IMR-90 (cell line): ENCODE measurements at regions not wholly inside any gene's neighbourhood (a gene's known extent, or its start where the extent isn't known, plus 50 kb on each side); places are given as distances from the start of the nearest gene placed in this dataset.
"Not testable (repeated sequence)": the region's sequence is repeated elsewhere in the genome, so short reads cannot be mapped to it uniquely, and the experiment has no call there.

Experiments used
- ATAC-seq: fragments of 200-7000 bp; cut with Tn5 transposase; 2 replicates; pipeline ENCODE4 v1.9.1; 2020; ENCODE audit warnings: low read depth, mild to moderate bottlenecking, moderate library complexity
- BruUV-seq: library from RNA; stranded (reverse); fragments of 400-500 nt; replicated peaks from 2 replicates; lab custom pipeline; 2021; lab: Mats Ljungman, UMichigan
- CTCF ChIA-PET: fragments of 300-600 bp; formaldehyde crosslinking; extraction: SDS; loops from one replicate; lab custom pipeline; 2021; ENCODE audit warnings: antibody characterized with exemption; lab: Yijun Ruan, JAX
- POLR2A ChIA-PET: fragments of 300-600 bp; sonication (Branson Sonifier 250); formaldehyde crosslinking; loops from one replicate; lab custom pipeline; 2022; ENCODE audit warnings: antibody characterized with exemption; ENCODE audit not compliant: unreplicated experiment; lab: Charles Lee
- DNase-seq: peaks from one replicate; pipeline ENCODE4 v3.0.0; 2013
- H2AFZ ChIP-seq: replicated peaks from 2 replicates; pipeline ENCODE3; 2013; ENCODE audit warnings: low read length, mild to moderate bottlenecking; ENCODE audit not compliant: poor library complexity
- H2AK5ac ChIP-seq: 2 replicates; pipeline ENCODE4 v1.6.1; 2013; ENCODE audit warnings: low read depth, low read length, inconsistent platforms
- H2AK9ac ChIP-seq: replicated peaks from 2 replicates; pipeline ENCODE3; 2013; ENCODE audit warnings: mild to moderate bottlenecking, low read depth, low read length, moderate library complexity; ENCODE audit not compliant: poor library complexity
- H2BK120ac ChIP-seq: 2 replicates; pipeline ENCODE4 v1.6.1; 2013; ENCODE audit warnings: low read depth, low read length, inconsistent platforms
- H2BK15ac ChIP-seq: 3 replicates; pipeline ENCODE4 v1.6.1; 2013; ENCODE audit warnings: low read depth, low read length, inconsistent platforms
- H2BK20ac ChIP-seq: 2 replicates; pipeline ENCODE4 v1.6.1; 2013; ENCODE audit warnings: low read depth, mild to moderate bottlenecking, inconsistent platforms, low read length, moderate library complexity
- H2BK5ac ChIP-seq: 2 replicates; pipeline ENCODE4 v1.6.1; 2013; ENCODE audit warnings: mild to moderate bottlenecking, low read depth, low read length, inconsistent platforms; ENCODE audit not compliant: poor library complexity, severe bottlenecking
- H3K14ac ChIP-seq: replicated peaks from 2 replicates; pipeline ENCODE4 v1.6.1; 2013; ENCODE audit warnings: low read depth, low read length, inconsistent platforms
- H3K18ac ChIP-seq: 2 replicates; pipeline ENCODE4 v1.6.1; 2013; ENCODE audit warnings: low read depth, low read length, control low read depth
- H3K23ac ChIP-seq: 2 replicates; pipeline ENCODE4 v1.6.1; 2013; ENCODE audit warnings: low read depth, low read length, inconsistent platforms
- H3K27ac ChIP-seq: 2 replicates; pipeline ENCODE4 v1.5.1; 2013; ENCODE audit warnings: mild to moderate bottlenecking, control low read depth, low read length; ENCODE audit not compliant: insufficient read depth
- H3K27me3 ChIP-seq: 2 replicates; pipeline ENCODE4 v1.6.1; 2013; ENCODE audit warnings: low read length; ENCODE audit not compliant: control insufficient read depth, insufficient read depth
- H3K36me3 ChIP-seq: 2 replicates; pipeline ENCODE4 v1.6.1; 2013; ENCODE audit warnings: low read length, mixed read lengths; ENCODE audit not compliant: control insufficient read depth, insufficient read depth
- H3K4ac ChIP-seq: 2 replicates; pipeline ENCODE4 v1.6.1; 2013; ENCODE audit warnings: low read depth, low read length, inconsistent platforms
- H3K4me1 ChIP-seq: 2 replicates; pipeline ENCODE4 v1.6.1; 2013; ENCODE audit warnings: low read length, mixed read lengths; ENCODE audit not compliant: control insufficient read depth, insufficient read depth
- H3K4me2 ChIP-seq: 2 replicates; pipeline ENCODE4 v1.6.1; 2013; ENCODE audit warnings: low read depth, mild to moderate bottlenecking, control low read depth, low read length, moderate library complexity
- H3K4me3 ChIP-seq: 2 replicates; pipeline ENCODE4 v1.5.1; 2013; ENCODE audit warnings: low read depth, mild to moderate bottlenecking, control low read depth, low read length, moderate library complexity; ENCODE audit not compliant: insufficient read depth
- H3K56ac ChIP-seq: 2 replicates; pipeline ENCODE4 v1.6.1; 2013; ENCODE audit warnings: low read length, inconsistent platforms; ENCODE audit not compliant: insufficient read depth; ENCODE audit errors: extremely low read depth
- H3K79me1 ChIP-seq, 2 experiments: 2 replicates each; pipeline ENCODE4 v1.6.1; 2013; ENCODE audit warnings: low read length in 2 of 2, inconsistent platforms in 1 of 2, low read depth in 1 of 2
- H3K9ac ChIP-seq: 2 replicates; pipeline ENCODE4 v1.6.1; 2013; ENCODE audit warnings: low read depth, low read length, control low read depth
- H3K9me1 ChIP-seq: 2 replicates; pipeline ENCODE4 v1.6.1; 2013; ENCODE audit warnings: low read length, inconsistent platforms; ENCODE audit not compliant: insufficient read depth
- H3K9me3 ChIP-seq: 2 replicates; pipeline ENCODE4 v1.6.1; 2013; ENCODE audit warnings: low read length; ENCODE audit not compliant: control insufficient read depth, insufficient read depth
- H4K20me1 ChIP-seq: 2 replicates; pipeline ENCODE4 v1.6.1; 2013; ENCODE audit warnings: low read length, inconsistent platforms; ENCODE audit not compliant: insufficient read depth
- H4K5ac ChIP-seq: 2 replicates; pipeline ENCODE4 v1.6.1; 2013; ENCODE audit warnings: mild to moderate bottlenecking, low read depth, low read length, control low read depth
- H4K8ac ChIP-seq, 2 experiments: 2 replicates each; pipeline ENCODE4 v1.6.1; 2013; ENCODE audit warnings: low read depth in 2 of 2, low read length in 2 of 2, control low read depth in 1 of 2, inconsistent platforms in 1 of 2
- H4K91ac ChIP-seq: 2 replicates; pipeline ENCODE4 v1.6.1; 2013; ENCODE audit warnings: low read depth, low read length, inconsistent platforms; ENCODE audit not compliant: insufficient read depth
- WGBS, 2 experiments: methylation state at CpG; one replicate each; pipeline versions ENCODE4 v1.1.5 to v1.1.7; 2013; ENCODE audit warnings: missing lambda C conversion rate in 2 of 2; ENCODE audit not compliant: insufficient read length in 1 of 2; ENCODE audit errors: extremely low coverage in 2 of 2; 5-methylcytosine and 5-hydroxymethylcytosine counted together
- dilution Hi-C: fragments of 300-500 bp; cut with HindIII; formaldehyde crosslinking; loops from one replicate; pipeline ENCODE4 v1.14.3; 2018; ENCODE audit warnings: low sequenced_read_pairs; ENCODE audit not compliant: unreplicated experiment
- in situ Hi-C: fragments of 300-500 bp; cut with MboI; formaldehyde crosslinking; loops from 3 replicates; pipeline ENCODE4 v1.14.3; 2019; ENCODE audit warnings: low sequenced_read_pairs, inconsistent platforms, mixed read lengths
- intact Hi-C: fragments of 100-400 bp; cut with micrococcal nuclease; formaldehyde crosslinking; loops from 2 replicates; pipeline ENCODE4 v1.10.0; 2022

- H3K23ac ChIP-seq, H3K14ac ChIP-seq, H3K9ac ChIP-seq, BruUV-seq, in situ Hi-C loops, H3K18ac ChIP-seq, CTCF ChIA-PET, H3K4me1 ChIP-seq, POLR2A ChIA-PET, H2BK15ac ChIP-seq, DNase-seq, H2AK5ac ChIP-seq, H2AK9ac ChIP-seq, ATAC-seq, H3K4ac ChIP-seq, H3K27ac ChIP-seq, intact Hi-C loops, H2BK120ac ChIP-seq, H3K27me3 ChIP-seq, H2BK5ac ChIP-seq, dilution Hi-C loops, H4K20me1 ChIP-seq, H3K9me3 ChIP-seq, H3K9me1 ChIP-seq, H2AFZ ChIP-seq, H3K36me3 ChIP-seq, H4K91ac ChIP-seq, H3K79me1 ChIP-seq, H3K56ac ChIP-seq, H3K4me2 ChIP-seq, H3K4me3 ChIP-seq, H4K5ac ChIP-seq, H4K8ac ChIP-seq, H2BK20ac ChIP-seq: not testable (repeated sequence)
- WGBS, 2 experiments = 94% methylated on average over 7 of the region's 47 CpGs; no CpG with 5 or more reads in 1 of the 2 experiments
Measured at GRCh38 chr15:89031637-89032285, 56.5 kb upstream of the ABHD2 start.
